Astrocyte of the spinal cord (primary cell): ENCODE measurements at regions not wholly inside any gene's neighbourhood (a gene's known extent, or its start where the extent isn't known, plus 50 kb on each side); places are given as distances from the start of the nearest gene placed in this dataset.

Source experiments
- DNase-seq: peaks from one replicate; pipeline ENCODE4 v3.0.0; 2011; ENCODE audit warnings: low read depth, low spot score
- H3K4me3 ChIP-seq: 2 replicates; pipeline ENCODE4 v1.5.1; 2011; ENCODE audit warnings: low read depth, mild to moderate bottlenecking, low read length, moderate library complexity
- CTCF ChIP-seq: IDR thresholded peaks from 2 replicates; pipeline ENCODE4 v1.5.1; 2012; ENCODE audit warnings: low read depth, mild to moderate bottlenecking, low read length, inconsistent platforms
- in situ Hi-C: cut with HindIII; loops from 2 replicates; pipeline ENCODE4 v1.10.0; 2017; ENCODE audit warnings: low sequenced_read_pairs

- no peak for DNase-seq
- TF ChIP-seq CTCF, result no peak
- H3K4me3 ChIP-seq, result no peak overlapping the region
- in situ Hi-C loops, result no loop called here
Measured at GRCh38 chr10:8508882-8509281, 454.4 kb downstream of the GATA3 start.

GRCh38 chr10:8510471-8510870, 456.0 kb downstream of the GATA3 start:
- no peak for DNase-seq
- in situ Hi-C loops, result no loop called here
- TF ChIP-seq CTCF, result no peak
- no peak overlapping the region for H3K4me3 ChIP-seq

- in situ Hi-C loops, result no loop called here
- H3K4me3 ChIP-seq, result no peak overlapping the region
- no peak for TF ChIP-seq CTCF
- DNase-seq, result no peak
Measured at GRCh38 chr10:8511026-8511425, 456.5 kb downstream of the GATA3 start.

- in situ Hi-C loops, result no loop called here
- DNase-seq, result no peak
- no peak for TF ChIP-seq CTCF
- H3K4me3 ChIP-seq, result no peak overlapping the region
Measured at GRCh38 chr10:8513155-8514147, 459.0 kb downstream of the GATA3 start.

- no peak for DNase-seq
- in situ Hi-C loops, result no loop called here
- no peak for TF ChIP-seq CTCF
- no peak overlapping the region for H3K4me3 ChIP-seq
Measured at GRCh38 chr10:8520382-8520781, 465.9 kb downstream of the GATA3 start.

- TF ChIP-seq CTCF, result no peak
- in situ Hi-C loops, result no loop called here
- H3K4me3 ChIP-seq, result no peak overlapping the region
- DNase-seq, result no peak
Measured at GRCh38 chr10:8527773-8528172, 473.3 kb downstream of the GATA3 start.
